ENCODE measurements at regions not wholly inside any gene's neighbourhood (a gene's known extent, or its start where the extent isn't known, plus 50 kb on each side); places are given as distances from the start of the nearest gene placed in this dataset.

GRCh38 chr4:24121395-24122175 lies 231.7 kb upstream of the PPARGC1A start:
- intact Hi-C loops (cut with DNase I; ENCODE audit: low total_unique reads) = no loop called here
- no peak overlapping the region for H3K4me3 ChIP-seq
- H3K36me3 ChIP-seq = no peaks in the 10 kb centered on the region
- H3K27ac ChIP-seq = no peak overlapping the region
- no peaks in the 10 kb centered on the region for H3K9me3 ChIP-seq
- H3K27me3 ChIP-seq = no peaks in the 10 kb centered on the region
- no peak for TF ChIP-seq CTCF (IDR thresholded peaks at IDR 0.05)
- TF ChIP-seq POLR2AphosphoS5 (IDR thresholded peaks at IDR 0.05) = no peak
- TF ChIP-seq POLR2A (IDR thresholded peaks at IDR 0.05) = no peak
- DNase-seq (ENCODE audit: low spot score in 2 of 2) = no peak
- H3K4me1 ChIP-seq = no peaks in the 10 kb centered on the region

GRCh38 chr4:24117975-24118374 lies 228.1 kb upstream of the PPARGC1A start:
- no peaks in the 10 kb centered on the region for H3K36me3 ChIP-seq
- intact Hi-C loops (cut with DNase I; ENCODE audit: low total_unique reads) = loop anchor here (5.0 kb wide), 1 partner anchor 656 kb away; no protein-coding TSS in a partner anchor
- H3K27me3 ChIP-seq = no peaks in the 10 kb centered on the region

GRCh38 chr4:24116107-24116506 lies 226.3 kb upstream of the PPARGC1A start:
- DNase-seq (ENCODE audit: low spot score in 2 of 2) = no peak
- TF ChIP-seq POLR2A (IDR thresholded peaks at IDR 0.05) (no peak), POLR2AphosphoS5 (IDR thresholded peaks at IDR 0.05) (no peak), CTCF (IDR thresholded peaks at IDR 0.05) (no peak)
- Histone ChIP-seq H3K36me3 (no peaks in the 10 kb centered on the region), H3K27me3 (no peaks in the 10 kb centered on the region), H3K4me1 (no peaks in the 10 kb centered on the region), H3K27ac (no peak overlapping the region), H3K9me3 (no peaks in the 10 kb centered on the region), H3K4me3 (no peak overlapping the region)
- intact Hi-C loops (cut with DNase I; ENCODE audit: low total_unique reads) = loop anchor here (5.0 kb wide), 1 partner anchor 654 kb away; no protein-coding TSS in a partner anchor

More at GRCh38 chr4:24117975-24118374, 228.1 kb upstream of the PPARGC1A start:
- Histone ChIP-seq H3K27ac (no peak overlapping the region), H3K4me3 (no peak overlapping the region), H3K9me3 (no peaks in the 10 kb centered on the region), H3K4me1 (no peaks in the 10 kb centered on the region)
- TF ChIP-seq CTCF (IDR thresholded peaks at IDR 0.05) (no peak), POLR2A (IDR thresholded peaks at IDR 0.05) (no peak), POLR2AphosphoS5 (IDR thresholded peaks at IDR 0.05) (no peak)
- no peak for DNase-seq (ENCODE audit: low spot score in 2 of 2)

GRCh38 chr4:24114919-24115500 lies 225.2 kb upstream of the PPARGC1A start:
- TF ChIP-seq POLR2A (IDR thresholded peaks at IDR 0.05) (no peak), POLR2AphosphoS5 (IDR thresholded peaks at IDR 0.05) (no peak), CTCF (IDR thresholded peaks at IDR 0.05) (no peak)
- Histone ChIP-seq H3K27ac (no peak overlapping the region), H3K27me3 (no peaks in the 10 kb centered on the region), H3K4me3 (no peak overlapping the region), H3K9me3 (no peaks in the 10 kb centered on the region), H3K36me3 (no peaks in the 10 kb centered on the region), H3K4me1 (no peaks in the 10 kb centered on the region)
- no peak for DNase-seq (ENCODE audit: low spot score in 2 of 2)
- intact Hi-C loops (cut with DNase I; ENCODE audit: low total_unique reads) = loop anchor here (5.0 kb wide), 1 partner anchor 653 kb away; no protein-coding TSS in a partner anchor

GRCh38 chr4:24114444-24114843 lies 224.6 kb upstream of the PPARGC1A start:
- no peaks in the 10 kb centered on the region for H3K4me1 ChIP-seq
- no peak overlapping the region for H3K4me3 ChIP-seq
- H3K36me3 ChIP-seq = no peaks in the 10 kb centered on the region
- no peaks in the 10 kb centered on the region for H3K9me3 ChIP-seq
- H3K27ac ChIP-seq = no peak overlapping the region
- TF ChIP-seq POLR2A (IDR thresholded peaks at IDR 0.05) (no peak), POLR2AphosphoS5 (IDR thresholded peaks at IDR 0.05) (no peak), CTCF (IDR thresholded peaks at IDR 0.05) (no peak)
- intact Hi-C loops (cut with DNase I; ENCODE audit: low total_unique reads) = no loop called here
- H3K27me3 ChIP-seq = no peaks in the 10 kb centered on the region
- DNase-seq (ENCODE audit: low spot score in 2 of 2) = no peak
